ENCODE measurements at regions not wholly inside any gene's neighbourhood (a gene's known extent, or its start where the extent isn't known, plus 50 kb on each side); places are given as distances from the start of the nearest gene placed in this dataset.

- ATAC-seq = no peak
- DNase-seq = no peak
Measured at GRCh38 chr6:22883061-22883717, 313.8 kb downstream of the HDGFL1 start.

GRCh38 chr6:22884456-22884855, 315.1 kb downstream of the HDGFL1 start:
- ATAC-seq (no peak), DNase-seq (no peak)

GRCh38 chr6:22886650-22887581, 317.6 kb downstream of the HDGFL1 start:
- no peak for ATAC-seq
- DNase-seq = no peak

- ATAC-seq (no peak), DNase-seq (no peak)
Measured at GRCh38 chr6:22888163-22888752, 318.9 kb downstream of the HDGFL1 start.

- ATAC-seq = no peak
Measured at GRCh38 chr6:22891934-22892333, 322.6 kb downstream of the HDGFL1 start.

GRCh38 chr6:22892452-22892851, 323.1 kb downstream of the HDGFL1 start:
- DNase-seq = no peak

More at GRCh38 chr6:22891934-22892333, 322.6 kb downstream of the HDGFL1 start:
- no peak for DNase-seq

GRCh38 chr6:22896696-22897095, 327.3 kb downstream of the HDGFL1 start:
- DNase-seq = no peak
- ATAC-seq = no peak

More at GRCh38 chr6:22892452-22892851, 323.1 kb downstream of the HDGFL1 start:
- ATAC-seq = no peak

- DNase-seq (no peak), ATAC-seq (no peak)
Measured at GRCh38 chr6:22899426-22899825, 330.1 kb downstream of the HDGFL1 start.

- DNase-seq (no peak), ATAC-seq (no peak)
Measured at GRCh38 chr6:22903826-22904225, 334.5 kb downstream of the HDGFL1 start.

GRCh38 chr6:22904431-22904830, 335.1 kb downstream of the HDGFL1 start:
- no peak for ATAC-seq
- DNase-seq = no peak

GRCh38 chr6:22906091-22906549, 336.8 kb downstream of the HDGFL1 start:
- no peak for DNase-seq
- ATAC-seq = no peak

- DNase-seq (no peak), ATAC-seq (no peak)
Measured at GRCh38 chr6:22907085-22907484, 337.7 kb downstream of the HDGFL1 start.

- no peak for ATAC-seq
- DNase-seq = no peak
Measured at GRCh38 chr6:22910370-22910769, 341.0 kb downstream of the HDGFL1 start.

GRCh38 chr6:22913612-22914011, 344.2 kb downstream of the HDGFL1 start:
- DNase-seq (no peak), ATAC-seq (no peak)

- DNase-seq (no peak), ATAC-seq (no peak)
Measured at GRCh38 chr6:22917344-22917743, 348.0 kb downstream of the HDGFL1 start.

GRCh38 chr6:22921828-22922227, 352.5 kb downstream of the HDGFL1 start:
- ATAC-seq (no peak), DNase-seq (no peak)

GRCh38 chr6:22925304-22925835, 356.0 kb downstream of the HDGFL1 start:
- DNase-seq (no peak), ATAC-seq (no peak)

GRCh38 chr6:22925920-22926789, 356.8 kb downstream of the HDGFL1 start:
- no peak for ATAC-seq
- no peak for DNase-seq

- no peak for DNase-seq
- ATAC-seq = no peak
Measured at GRCh38 chr6:22926790-22927354, 357.5 kb downstream of the HDGFL1 start.

GRCh38 chr6:22928775-22929174, 359.4 kb downstream of the HDGFL1 start:
- ATAC-seq = no peak
- DNase-seq = no peak

GRCh38 chr6:22929311-22929985, 360.1 kb downstream of the HDGFL1 start:
- peak; percentile 40 for ATAC-seq

More at GRCh38 chr6:22929311-22929985, 360.1 kb downstream of the HDGFL1 start:
- no peak for DNase-seq

Data from stimulated activated naive CD8-positive, alpha-beta T cell treated with anti-CD3 and anti-CD28 coated beads, Interleukin-15, Interleukin-2, amounts not matched to agents 100 U/mL and 50 U/mL, for 24 hours (primary cell).